ENCODE measurements at regions not wholly inside any gene's neighbourhood (a gene's known extent, or its start where the extent isn't known, plus 50 kb on each side); places are given as distances from the start of the nearest gene placed in this dataset.
"Not testable (repeated sequence)": the region's sequence is repeated elsewhere in the genome, so short reads cannot be mapped to it uniquely, and the experiment has no call there.

- Histone ChIP-seq H3K27me3 (ENCODE audit: insufficient read depth, low read length, poor library complexity, severe bottlenecking) (no peaks in the 10 kb centered on the region), H3K9me3 (ENCODE audit: low read length) (no peaks in the 10 kb centered on the region), H3K4me1 (ENCODE audit: insufficient read depth, low read length) (no peaks in the 10 kb centered on the region), H3K36me3 (ENCODE audit: insufficient read depth, low read length) (no peaks in the 10 kb centered on the region), H3K4me3 (ENCODE audit: low read length) (no peak overlapping the region), H3K27ac (ENCODE audit: low read depth, low read length) (no peak overlapping the region)
- POLR2A ChIA-PET = no interaction called here
- Mint-ChIP-seq H3K27me3 (no peaks in the 10 kb centered on the region), H3K36me3 (no peaks in the 10 kb centered on the region), H3K4me1 (no peaks in the 10 kb centered on the region), H3K9me3 (peaks cover 0 to 1% (median 0%) of the 10 kb centered on the region in 5 donors), H3K4me3 (no peak overlapping the region), H3K27ac (no peak overlapping the region)
- DNase-seq = no peak
- CTCF ChIA-PET = no interaction called here
Observed at GRCh38 chr12:91249518-91250272, 67.1 kb upstream of the DCN start.

- Histone ChIP-seq H3K27me3 (ENCODE audit: insufficient read depth, low read length, poor library complexity, severe bottlenecking) (no peaks in the 10 kb centered on the region), H3K27ac (ENCODE audit: low read depth, low read length) (no peak overlapping the region), H3K36me3 (ENCODE audit: insufficient read depth, low read length) (no peaks in the 10 kb centered on the region), H3K9me3 (ENCODE audit: low read length) (no peaks in the 10 kb centered on the region), H3K4me3 (ENCODE audit: low read length) (no peak overlapping the region), H3K4me1 (ENCODE audit: insufficient read depth, low read length) (no peaks in the 10 kb centered on the region)
- Mint-ChIP-seq H3K4me1 (no peaks in the 10 kb centered on the region), H3K4me3 (no peak overlapping the region), H3K27ac (no peak overlapping the region), H3K9me3 (peaks cover 0 to 1% (median 0%) of the 10 kb centered on the region in 5 donors), H3K27me3 (no peaks in the 10 kb centered on the region), H3K36me3 (no peaks in the 10 kb centered on the region)
- POLR2A ChIA-PET = no interaction called here
- DNase-seq = no peak
- CTCF ChIA-PET = no interaction called here
Observed at GRCh38 chr12:91249054-91249453, 66.4 kb upstream of the DCN start.

GRCh38 chr12:91243177-91243576, 60.6 kb upstream of the DCN start:
- H3K27me3 ChIP-seq (ENCODE audit: insufficient read depth, low read length, poor library complexity, severe bottlenecking); POLR2A ChIA-PET; H3K27ac ChIP-seq (ENCODE audit: low read depth, low read length); DNase-seq; H3K36me3 Mint-ChIP-seq; H3K9me3 Mint-ChIP-seq; H3K4me3 Mint-ChIP-seq; H3K4me1 ChIP-seq (ENCODE audit: insufficient read depth, low read length); H3K9me3 ChIP-seq (ENCODE audit: low read length); H3K27ac Mint-ChIP-seq; CTCF ChIA-PET; H3K36me3 ChIP-seq (ENCODE audit: insufficient read depth, low read length); H3K4me3 ChIP-seq (ENCODE audit: low read length); H3K27me3 Mint-ChIP-seq; H3K4me1 Mint-ChIP-seq: not testable (repeated sequence)

- no peaks in the 10 kb centered on the region for H3K36me3 Mint-ChIP-seq
- ChIA-PET CTCF (no interaction called here), POLR2A (no interaction called here)
- peaks cover 0 to 2% (median 0%) of the 10 kb centered on the region in 5 donors for H3K9me3 Mint-ChIP-seq
- DNase-seq = no peak
- H3K27ac ChIP-seq (ENCODE audit: low read depth, low read length) = no peak overlapping the region
- no peaks in the 10 kb centered on the region for H3K4me1 ChIP-seq (ENCODE audit: insufficient read depth, low read length)
- no peak overlapping the region for H3K27ac Mint-ChIP-seq
- no peak overlapping the region for H3K4me3 ChIP-seq (ENCODE audit: low read length)
- H3K27me3 ChIP-seq (ENCODE audit: insufficient read depth, low read length, poor library complexity, severe bottlenecking) = no peaks in the 10 kb centered on the region
- no peaks in the 10 kb centered on the region for H3K9me3 ChIP-seq (ENCODE audit: low read length)
- H3K4me3 Mint-ChIP-seq = no peak overlapping the region
- H3K4me1 Mint-ChIP-seq = no peaks in the 10 kb centered on the region
- no peaks in the 10 kb centered on the region for H3K36me3 ChIP-seq (ENCODE audit: insufficient read depth, low read length)
- no peaks in the 10 kb centered on the region for H3K27me3 Mint-ChIP-seq
Observed at GRCh38 chr12:91241756-91242155, 59.1 kb upstream of the DCN start.

- H3K9me3 ChIP-seq (ENCODE audit: low read length) = no peaks in the 10 kb centered on the region
- Mint-ChIP-seq H3K9me3 (peaks cover 0 to 2% (median 0%) of the 10 kb centered on the region in 5 donors), H3K27ac (no peak overlapping the region), H3K27me3 (no peaks in the 10 kb centered on the region), H3K4me1 (no peaks in the 10 kb centered on the region), H3K36me3 (no peaks in the 10 kb centered on the region), H3K4me3 (no peak overlapping the region)
- CTCF ChIA-PET = no interaction called here
- H3K4me3 ChIP-seq (ENCODE audit: low read length) = no peak overlapping the region
- no peaks in the 10 kb centered on the region for H3K36me3 ChIP-seq (ENCODE audit: insufficient read depth, low read length)
- no peak overlapping the region for H3K27ac ChIP-seq (ENCODE audit: low read depth, low read length)
- no peaks in the 10 kb centered on the region for H3K27me3 ChIP-seq (ENCODE audit: insufficient read depth, low read length, poor library complexity, severe bottlenecking)
- no peak for DNase-seq
- POLR2A ChIA-PET = no interaction called here
- H3K4me1 ChIP-seq (ENCODE audit: insufficient read depth, low read length) = no peaks in the 10 kb centered on the region
Observed at GRCh38 chr12:91240386-91241095, 57.9 kb upstream of the DCN start.

GRCh38 chr12:91239481-91239880, 56.9 kb upstream of the DCN start:
- POLR2A ChIA-PET = no interaction called here
- H3K4me3 ChIP-seq (ENCODE audit: low read length) = no peak overlapping the region
- H3K36me3 ChIP-seq (ENCODE audit: insufficient read depth, low read length) = no peaks in the 10 kb centered on the region
- no peak overlapping the region for H3K27ac Mint-ChIP-seq
- H3K9me3 ChIP-seq (ENCODE audit: low read length) = no peaks in the 10 kb centered on the region
- H3K27ac ChIP-seq (ENCODE audit: low read depth, low read length) = no peak overlapping the region
- no peak overlapping the region for H3K4me3 Mint-ChIP-seq
- no peaks in the 10 kb centered on the region for H3K4me1 Mint-ChIP-seq
- no peaks in the 10 kb centered on the region for H3K36me3 Mint-ChIP-seq
- peaks cover 0 to 2% (median 0%) of the 10 kb centered on the region in 5 donors for H3K9me3 Mint-ChIP-seq
- no peak for DNase-seq
- no peaks in the 10 kb centered on the region for H3K27me3 ChIP-seq (ENCODE audit: insufficient read depth, low read length, poor library complexity, severe bottlenecking)
- no peaks in the 10 kb centered on the region for H3K27me3 Mint-ChIP-seq
- no peaks in the 10 kb centered on the region for H3K4me1 ChIP-seq (ENCODE audit: insufficient read depth, low read length)
- CTCF ChIA-PET = no interaction called here
